ENCODE measurements at regions not wholly inside any gene's neighbourhood (a gene's known extent, or its start where the extent isn't known, plus 50 kb on each side); places are given as distances from the start of the nearest gene placed in this dataset.

DNA sequence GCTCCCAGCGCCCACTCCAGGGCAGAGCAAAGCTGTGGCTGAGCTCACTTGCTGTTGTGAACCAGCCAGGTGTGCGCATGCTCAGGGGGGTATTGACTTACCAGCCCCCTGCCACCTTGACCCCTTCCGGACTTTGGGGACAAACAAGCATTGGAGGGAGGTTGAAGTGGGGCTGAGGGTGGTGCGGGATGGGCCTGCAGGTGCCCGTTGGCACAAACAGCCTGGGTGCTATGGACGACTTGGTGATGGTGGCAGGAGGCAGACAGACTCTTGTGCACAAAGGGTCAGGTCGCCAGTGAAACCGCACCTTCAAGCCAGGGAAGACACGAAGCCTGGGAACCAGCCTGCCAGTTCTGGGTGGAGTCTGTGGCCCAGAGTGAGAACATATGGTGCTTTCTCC is 858.5 kb upstream of the PTPRD start:
- TF ChIP-seq, protein P1, sequence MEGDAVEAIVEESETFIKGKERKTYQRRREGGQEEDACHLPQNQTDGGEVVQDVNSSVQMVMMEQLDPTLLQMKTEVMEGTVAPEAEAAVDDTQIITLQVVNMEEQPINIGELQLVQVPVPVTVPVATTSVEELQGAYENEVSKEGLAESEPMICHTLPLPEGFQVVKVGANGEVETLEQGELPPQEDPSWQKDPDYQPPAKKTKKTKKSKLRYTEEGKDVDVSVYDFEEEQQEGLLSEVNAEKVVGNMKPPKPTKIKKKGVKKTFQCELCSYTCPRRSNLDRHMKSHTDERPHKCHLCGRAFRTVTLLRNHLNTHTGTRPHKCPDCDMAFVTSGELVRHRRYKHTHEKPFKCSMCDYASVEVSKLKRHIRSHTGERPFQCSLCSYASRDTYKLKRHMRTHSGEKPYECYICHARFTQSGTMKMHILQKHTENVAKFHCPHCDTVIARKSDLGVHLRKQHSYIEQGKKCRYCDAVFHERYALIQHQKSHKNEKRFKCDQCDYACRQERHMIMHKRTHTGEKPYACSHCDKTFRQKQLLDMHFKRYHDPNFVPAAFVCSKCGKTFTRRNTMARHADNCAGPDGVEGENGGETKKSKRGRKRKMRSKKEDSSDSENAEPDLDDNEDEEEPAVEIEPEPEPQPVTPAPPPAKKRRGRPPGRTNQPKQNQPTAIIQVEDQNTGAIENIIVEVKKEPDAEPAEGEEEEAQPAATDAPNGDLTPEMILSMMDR (conservative IDR thresholded peaks at IDR 0.05) = no peak
- TF ChIP-seq EZH2 (IDR thresholded peaks at IDR 0.05; ENCODE audit: low read depth) = no peak

All from PC-9 (cell line).